ENCODE measurements at regions not wholly inside any gene's neighbourhood (a gene's known extent, or its start where the extent isn't known, plus 50 kb on each side); places are given as distances from the start of the nearest gene placed in this dataset.

- Mint-ChIP-seq H3K27me3 (ENCODE audit: insufficient read depth) (no peaks in the 10 kb centered on the region), H3K36me3 (ENCODE audit: low read depth) (peaks cover 1% of the 10 kb centered on the region), H3K4me1 (ENCODE audit: low read depth) (no peaks in the 10 kb centered on the region), H3K27ac (no peak overlapping the region), H3K4me3 (no peak overlapping the region), H3K9me3 (peaks cover 11% of the 10 kb centered on the region)
- intact Hi-C loops (cut with micrococcal nuclease), result no loop called here
- no peak for DNase-seq (ENCODE audit: low spot score)
Measured at GRCh38 chr7:112905413-112905812, 115.2 kb upstream of the TMEM168 start.

DNA sequence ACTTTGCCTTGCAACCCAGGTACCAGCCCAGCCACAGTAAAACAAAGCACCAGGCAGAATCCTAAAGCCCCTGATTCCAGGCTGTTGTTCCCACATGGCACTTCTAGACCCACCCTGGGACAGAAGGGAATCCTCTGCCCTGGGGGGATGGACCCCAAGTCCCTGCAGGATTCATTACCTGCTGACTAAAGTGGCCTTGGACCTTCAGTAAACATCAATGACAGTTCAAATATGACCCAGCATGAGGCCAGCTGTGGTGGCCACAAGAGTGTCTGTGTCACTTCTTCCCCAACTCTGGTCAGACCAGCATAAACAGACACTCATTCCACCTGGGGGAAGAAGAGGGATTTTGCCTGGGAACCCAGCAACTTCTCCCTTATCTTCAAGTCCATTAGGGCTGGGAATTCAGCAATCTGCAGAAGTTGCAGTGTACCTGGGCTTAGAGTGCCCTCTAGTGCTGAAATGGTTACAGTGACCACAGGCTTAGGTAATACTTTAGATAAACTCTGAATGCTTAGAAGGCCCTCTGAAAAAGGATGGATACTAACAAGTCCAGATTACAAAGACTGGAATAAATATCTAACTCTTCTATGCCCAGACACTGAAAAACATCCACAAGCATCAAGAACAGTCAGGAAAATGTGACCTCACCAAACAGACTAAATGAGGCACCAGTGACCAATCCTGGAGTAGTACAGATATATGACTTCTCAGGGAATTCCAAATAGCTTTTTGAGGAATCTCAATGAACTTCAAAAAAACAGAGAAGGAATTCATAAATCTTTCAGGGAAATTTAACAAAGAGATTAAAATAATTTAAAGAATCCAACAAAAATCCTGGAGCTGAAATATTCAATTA is 108.5 kb upstream of the TMEM168 start:
- Mint-ChIP-seq H3K4me3 (no peak overlapping the region), H3K27me3 (ENCODE audit: insufficient read depth) (no peaks in the 10 kb centered on the region), H3K36me3 (ENCODE audit: low read depth) (no peaks in the 10 kb centered on the region), H3K9me3 (no peaks in the 10 kb centered on the region), H3K27ac (no peak overlapping the region), H3K4me1 (ENCODE audit: low read depth) (no peaks in the 10 kb centered on the region)
- peak; percentile 9 for DNase-seq (ENCODE audit: low spot score)
- intact Hi-C loops (cut with micrococcal nuclease), result loop anchor here (1.0 to 5.0 kb wide), 5 partner anchors 348 to 1157 kb away; partner anchors contain the start of gene LSMEM1

GRCh38 chr7:112897839-112898431 is 107.7 kb upstream of the TMEM168 start:
- no peak overlapping the region for H3K4me3 Mint-ChIP-seq
- no peak for DNase-seq (ENCODE audit: low spot score)
- no peaks in the 10 kb centered on the region for H3K4me1 Mint-ChIP-seq (ENCODE audit: low read depth)
- H3K36me3 Mint-ChIP-seq (ENCODE audit: low read depth), result peaks cover 2% of the 10 kb centered on the region
- H3K27ac Mint-ChIP-seq, result no peak overlapping the region
- no peaks in the 10 kb centered on the region for H3K9me3 Mint-ChIP-seq
- H3K27me3 Mint-ChIP-seq (ENCODE audit: insufficient read depth), result no peaks in the 10 kb centered on the region
- intact Hi-C loops (cut with micrococcal nuclease), result loop anchor here (1.0 to 5.0 kb wide), 5 partner anchors 348 to 1157 kb away; partner anchors contain the start of gene LSMEM1

- no peak overlapping the region for H3K27ac Mint-ChIP-seq
- H3K27me3 Mint-ChIP-seq (ENCODE audit: insufficient read depth), result no peaks in the 10 kb centered on the region
- DNase-seq (ENCODE audit: low spot score), result no peak
- H3K36me3 Mint-ChIP-seq (ENCODE audit: low read depth), result peaks cover 5% of the 10 kb centered on the region
- no peaks in the 10 kb centered on the region for H3K4me1 Mint-ChIP-seq (ENCODE audit: low read depth)
- H3K4me3 Mint-ChIP-seq, result no peak overlapping the region
- intact Hi-C loops (cut with micrococcal nuclease), result loop anchor here (5.0 kb wide), 1 partner anchor 414 kb away; the partner anchor contains the start of gene LSMEM1
- no peaks in the 10 kb centered on the region for H3K9me3 Mint-ChIP-seq
Measured at GRCh38 chr7:112896026-112896601, 105.9 kb upstream of the TMEM168 start.

DNA sequence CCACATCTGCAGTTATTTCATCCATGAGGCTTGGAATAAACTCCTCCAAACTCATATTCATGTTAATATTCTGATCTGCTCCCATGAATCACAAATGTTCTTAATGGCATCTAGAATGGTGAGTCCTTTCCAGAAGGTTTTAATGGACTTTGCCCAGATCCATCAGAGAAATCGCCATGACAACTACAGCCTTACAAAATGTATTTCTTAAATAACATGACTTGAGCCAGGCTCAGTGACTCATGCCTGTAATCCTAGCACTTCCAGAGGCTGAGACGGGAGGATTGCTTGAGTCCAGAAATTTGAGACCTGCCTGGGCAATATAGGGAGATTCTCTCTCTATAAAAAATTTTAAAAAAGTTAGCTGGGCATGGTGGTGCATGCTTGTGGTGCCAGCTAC is 102.1 kb upstream of the TMEM168 start:
- intact Hi-C loops (cut with micrococcal nuclease), result no loop called here

GRCh38 chr7:112891698-112892097 is 101.5 kb upstream of the TMEM168 start:
- H3K4me3 Mint-ChIP-seq, result no peak overlapping the region
- H3K27ac Mint-ChIP-seq, result no peak overlapping the region
- no peaks in the 10 kb centered on the region for H3K27me3 Mint-ChIP-seq (ENCODE audit: insufficient read depth)
- H3K4me1 Mint-ChIP-seq (ENCODE audit: low read depth), result no peaks in the 10 kb centered on the region
- H3K36me3 Mint-ChIP-seq (ENCODE audit: low read depth), result peaks cover 5% of the 10 kb centered on the region
- H3K9me3 Mint-ChIP-seq, result no peaks in the 10 kb centered on the region
- intact Hi-C loops (cut with micrococcal nuclease), result no loop called here
- DNase-seq (ENCODE audit: low spot score), result no peak

More for the DNA sequence above, 102.1 kb upstream of the TMEM168 start:
- Mint-ChIP-seq H3K4me3 (no peak overlapping the region), H3K9me3 (no peaks in the 10 kb centered on the region), H3K4me1 (ENCODE audit: low read depth) (no peaks in the 10 kb centered on the region), H3K36me3 (ENCODE audit: low read depth) (peaks cover 5% of the 10 kb centered on the region), H3K27ac (no peak overlapping the region), H3K27me3 (ENCODE audit: insufficient read depth) (no peaks in the 10 kb centered on the region)
- DNase-seq (ENCODE audit: low spot score), result no peak

DNA sequence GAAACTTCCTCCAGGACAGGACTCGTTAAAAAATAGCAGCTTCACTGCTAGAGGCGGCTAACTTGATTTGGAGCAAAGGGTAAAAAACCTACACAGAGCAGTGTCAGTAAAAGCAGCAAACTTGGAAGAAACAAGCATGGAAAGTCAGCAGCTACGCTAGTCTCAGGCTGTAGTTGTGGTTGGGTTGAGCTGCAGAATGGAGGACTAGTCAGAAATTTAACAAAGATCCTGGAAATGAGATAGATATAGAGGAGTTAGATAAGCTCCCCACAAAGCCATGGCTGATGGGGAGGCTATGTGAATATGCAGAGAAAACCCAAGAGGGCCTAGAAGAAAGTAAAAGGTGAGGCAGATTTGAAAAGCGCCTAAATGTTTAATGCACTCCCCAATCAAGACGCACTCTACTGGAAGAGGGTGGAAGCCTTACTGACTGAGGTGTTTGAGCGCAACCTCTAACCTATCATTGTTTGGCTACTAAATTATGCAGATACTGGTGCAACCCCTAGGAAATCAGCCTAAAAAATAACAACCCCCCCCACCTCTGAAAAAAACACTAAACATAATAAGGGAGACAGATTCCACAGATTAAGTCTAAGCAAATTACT is 99.7 kb upstream of the TMEM168 start:
- Mint-ChIP-seq H3K27me3 (ENCODE audit: insufficient read depth) (no peaks in the 10 kb centered on the region), H3K9me3 (peaks cover 6% of the 10 kb centered on the region), H3K36me3 (ENCODE audit: low read depth) (peaks cover 12% of the 10 kb centered on the region), H3K4me1 (ENCODE audit: low read depth) (no peaks in the 10 kb centered on the region), H3K27ac (no peak overlapping the region), H3K4me3 (no peak overlapping the region)
- intact Hi-C loops (cut with micrococcal nuclease), result no loop called here
- no peak for DNase-seq (ENCODE audit: low spot score)

DNA sequence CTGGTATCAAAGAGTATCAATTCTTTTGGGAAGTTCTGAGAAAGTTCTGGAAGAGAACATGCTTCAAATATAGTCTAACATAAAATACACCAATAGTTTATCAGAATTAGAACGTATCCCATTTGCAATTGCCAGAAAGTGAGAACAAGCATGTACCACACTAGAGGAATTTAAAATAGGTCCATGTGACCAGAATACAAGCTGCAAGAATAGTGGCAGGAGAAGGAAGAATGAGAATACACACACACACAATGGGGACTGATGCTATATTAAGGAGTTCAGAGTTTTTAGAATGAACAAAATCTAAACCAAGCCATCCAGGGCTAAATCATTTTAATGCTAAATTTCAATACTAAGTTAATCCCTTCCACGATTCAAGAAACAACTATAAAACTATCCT is 99.1 kb upstream of the TMEM168 start:
- no peak overlapping the region for H3K27ac Mint-ChIP-seq
- no peak for DNase-seq (ENCODE audit: low spot score)
- intact Hi-C loops (cut with micrococcal nuclease), result no loop called here
- H3K9me3 Mint-ChIP-seq, result peaks cover 6% of the 10 kb centered on the region
- no peaks in the 10 kb centered on the region for H3K4me1 Mint-ChIP-seq (ENCODE audit: low read depth)
- H3K4me3 Mint-ChIP-seq, result no peak overlapping the region
- H3K36me3 Mint-ChIP-seq (ENCODE audit: low read depth), result peaks cover 12% of the 10 kb centered on the region
- no peaks in the 10 kb centered on the region for H3K27me3 Mint-ChIP-seq (ENCODE audit: insufficient read depth)

DNA sequence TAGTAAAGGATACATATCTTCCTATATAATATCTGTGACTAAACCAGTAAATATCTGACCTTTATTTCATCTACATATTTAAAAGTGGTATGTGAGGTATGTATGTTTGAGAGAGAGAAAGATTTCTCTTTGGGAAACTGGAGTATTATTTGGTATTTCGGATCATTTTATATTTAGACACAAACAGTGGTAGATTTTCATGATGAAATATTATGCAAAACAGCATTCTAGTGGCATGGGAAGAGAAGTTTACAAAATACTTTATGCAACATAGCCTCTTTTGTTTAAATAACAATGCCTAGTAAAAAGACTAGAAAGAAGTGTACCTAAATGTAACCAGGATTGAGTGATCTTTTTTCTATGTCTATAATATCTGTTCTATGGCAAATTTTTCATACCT is 98.6 kb upstream of the TMEM168 start:
- Mint-ChIP-seq H3K27me3 (ENCODE audit: insufficient read depth) (no peaks in the 10 kb centered on the region), H3K27ac (no peak overlapping the region), H3K36me3 (ENCODE audit: low read depth) (peaks cover 12% of the 10 kb centered on the region), H3K4me1 (ENCODE audit: low read depth) (no peaks in the 10 kb centered on the region), H3K4me3 (no peak overlapping the region), H3K9me3 (peaks cover 6% of the 10 kb centered on the region)
- DNase-seq (ENCODE audit: low spot score), result no peak
- intact Hi-C loops (cut with micrococcal nuclease), result no loop called here

GRCh38 chr7:112887976-112888375 is 97.8 kb upstream of the TMEM168 start:
- Mint-ChIP-seq H3K27ac (no peak overlapping the region), H3K36me3 (ENCODE audit: low read depth) (peaks cover 11% of the 10 kb centered on the region), H3K27me3 (ENCODE audit: insufficient read depth) (no peaks in the 10 kb centered on the region), H3K4me3 (no peak overlapping the region), H3K4me1 (ENCODE audit: low read depth) (peaks cover 3% of the 10 kb centered on the region), H3K9me3 (peaks cover 6% of the 10 kb centered on the region)
- intact Hi-C loops (cut with micrococcal nuclease), result no loop called here
- DNase-seq (ENCODE audit: low spot score), result no peak

GRCh38 chr7:112887337-112887736 is 97.1 kb upstream of the TMEM168 start:
- Mint-ChIP-seq H3K4me1 (ENCODE audit: low read depth) (peaks cover 5% of the 10 kb centered on the region), H3K36me3 (ENCODE audit: low read depth) (peaks cover 11% of the 10 kb centered on the region), H3K4me3 (no peak overlapping the region), H3K27ac (no peak overlapping the region), H3K27me3 (ENCODE audit: insufficient read depth) (no peaks in the 10 kb centered on the region), H3K9me3 (peaks cover 6% of the 10 kb centered on the region)
- intact Hi-C loops (cut with micrococcal nuclease), result no loop called here
- DNase-seq (ENCODE audit: low spot score), result no peak

- no peak for DNase-seq (ENCODE audit: low spot score)
- Mint-ChIP-seq H3K9me3 (peaks cover 6% of the 10 kb centered on the region), H3K4me3 (no peak overlapping the region), H3K4me1 (ENCODE audit: low read depth) (peaks cover 5% of the 10 kb centered on the region), H3K27ac (no peak overlapping the region), H3K27me3 (ENCODE audit: insufficient read depth) (no peaks in the 10 kb centered on the region), H3K36me3 (ENCODE audit: low read depth) (peaks cover 7% of the 10 kb centered on the region)
- intact Hi-C loops (cut with micrococcal nuclease), result no loop called here
Measured at GRCh38 chr7:112886208-112886607, 96.0 kb upstream of the TMEM168 start.

DNA sequence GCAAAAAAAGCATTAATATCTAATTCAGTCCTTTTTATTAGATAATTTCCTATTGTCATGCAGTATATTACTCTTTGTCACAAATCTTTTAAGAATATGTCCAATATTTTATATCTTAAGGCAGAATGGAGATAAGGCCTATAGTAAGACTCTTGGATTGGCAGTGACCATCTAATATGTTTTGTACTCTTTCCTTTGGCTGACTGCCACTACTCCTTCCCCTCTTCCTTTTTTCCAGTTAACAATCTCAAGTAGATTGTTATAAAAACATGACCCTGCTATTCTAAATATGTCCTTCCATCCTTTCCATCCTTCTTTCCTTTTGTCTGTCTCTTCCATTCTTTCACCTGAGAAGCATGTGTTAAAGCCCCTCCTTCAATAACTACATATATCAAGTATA is 92.8 kb upstream of the TMEM168 start:
- no peak for DNase-seq (ENCODE audit: low spot score)
- H3K27me3 Mint-ChIP-seq (ENCODE audit: insufficient read depth), result no peaks in the 10 kb centered on the region
- no peak overlapping the region for H3K4me3 Mint-ChIP-seq
- no peak overlapping the region for H3K27ac Mint-ChIP-seq
- peaks cover 6% of the 10 kb centered on the region for H3K9me3 Mint-ChIP-seq
- intact Hi-C loops (cut with micrococcal nuclease), result no loop called here
- peaks cover 5% of the 10 kb centered on the region for H3K4me1 Mint-ChIP-seq (ENCODE audit: low read depth)
- H3K36me3 Mint-ChIP-seq (ENCODE audit: low read depth), result peaks cover 9% of the 10 kb centered on the region

All from activated T-helper 1 cell treated with anti-CD3 and anti-CD28 coated beads, Interleukin-12 subunit alpha, Interleukin-12 subunit beta, Interleukin-2, Interleukin-4 antibody, amounts not matched to agents 30 ng/mL and 10 ng/mL and 1 ng/mL, durations not matched to agents 14 hours and 24 hours and 36 hours (primary cell).